ENCODE measurements at regions not wholly inside any gene's neighbourhood (a gene's known extent, or its start where the extent isn't known, plus 50 kb on each side); places are given as distances from the start of the nearest gene placed in this dataset.

GRCh38 chr1:79693441-79694114 is 687.0 kb upstream of the ADGRL4 start:
- Histone ChIP-seq H3K36me3 (no peaks in the 10 kb centered on the region), H3K9me3 (no peaks in the 10 kb centered on the region), H3K27me3 (no peaks in the 10 kb centered on the region), H3K27ac (replicated peaks in 1 of 4) (no peak overlapping the region), H3K4me3 (no peak overlapping the region), H3K4me1 (peaks cover 0 to 6% (median 2%) of the 10 kb centered on the region in 4 donors)
- intact Hi-C loops (cut with DNase I): no loop called here
- no peak for DNase-seq (ENCODE audit: extremely low spot score)
- 58% methylated on average over 2 of the region's 2 CpGs for WGBS
- no peak for TF ChIP-seq POLR2A (IDR thresholded peaks at IDR 0.05; ENCODE audit: low read depth)
- TF ChIP-seq POLR2AphosphoS5 (IDR thresholded peaks at IDR 0.05): no peak
- TF ChIP-seq EP300 (IDR thresholded peaks at IDR 0.05): no peak
- TF ChIP-seq CTCF (IDR thresholded peaks at IDR 0.05): no peak

GRCh38 chr1:79692519-79692918 is 686.0 kb upstream of the ADGRL4 start:
- intact Hi-C loops (cut with DNase I): no loop called here
- H3K36me3 ChIP-seq: no peaks in the 10 kb centered on the region
- H3K4me1 ChIP-seq: peaks cover 0 to 6% (median 2%) of the 10 kb centered on the region in 4 donors
- H3K27me3 ChIP-seq: no peaks in the 10 kb centered on the region
- no peak overlapping the region for H3K27ac ChIP-seq (replicated peaks in 1 of 4)
- H3K9me3 ChIP-seq: no peaks in the 10 kb centered on the region
- DNase-seq (ENCODE audit: extremely low spot score): no peak
- no peak for TF ChIP-seq POLR2AphosphoS5 (IDR thresholded peaks at IDR 0.05)
- no peak for TF ChIP-seq EP300 (IDR thresholded peaks at IDR 0.05)
- no peak for TF ChIP-seq POLR2A (IDR thresholded peaks at IDR 0.05; ENCODE audit: low read depth)
- no peak for TF ChIP-seq CTCF (IDR thresholded peaks at IDR 0.05)
- H3K4me3 ChIP-seq: no peak overlapping the region

- intact Hi-C loops (cut with DNase I): no loop called here
- H3K27ac ChIP-seq (replicated peaks in 1 of 4): no peak overlapping the region
- no peak for TF ChIP-seq POLR2AphosphoS5 (IDR thresholded peaks at IDR 0.05)
- TF ChIP-seq CTCF (IDR thresholded peaks at IDR 0.05): no peak
- TF ChIP-seq POLR2A (IDR thresholded peaks at IDR 0.05; ENCODE audit: low read depth): no peak
- no peak for TF ChIP-seq EP300 (IDR thresholded peaks at IDR 0.05)
- no peak overlapping the region for H3K4me3 ChIP-seq
- no peaks in the 10 kb centered on the region for H3K27me3 ChIP-seq
- 44% methylated on average over 2 of the region's 2 CpGs for WGBS
- no peaks in the 10 kb centered on the region for H3K9me3 ChIP-seq
- DNase-seq (ENCODE audit: extremely low spot score): no peak
- H3K4me1 ChIP-seq: peaks cover 0 to 6% (median 2%) of the 10 kb centered on the region in 4 donors
- no peaks in the 10 kb centered on the region for H3K36me3 ChIP-seq
Measured at GRCh38 chr1:79688932-79689331, 682.4 kb upstream of the ADGRL4 start.

GRCh38 chr1:79683420-79683819 is 676.9 kb upstream of the ADGRL4 start:
- TF ChIP-seq EP300 (IDR thresholded peaks at IDR 0.05) (no peak), POLR2A (IDR thresholded peaks at IDR 0.05; ENCODE audit: low read depth) (no peak), CTCF (IDR thresholded peaks at IDR 0.05) (no peak), POLR2AphosphoS5 (IDR thresholded peaks at IDR 0.05) (no peak)
- DNase-seq (ENCODE audit: extremely low spot score): no peak
- no peak overlapping the region for H3K4me3 ChIP-seq
- H3K27ac ChIP-seq (replicated peaks in 1 of 4): no peak overlapping the region
- no peaks in the 10 kb centered on the region for H3K27me3 ChIP-seq
- intact Hi-C loops (cut with DNase I): no loop called here
- no peaks in the 10 kb centered on the region for H3K9me3 ChIP-seq
- H3K4me1 ChIP-seq: no peaks in the 10 kb centered on the region
- no peaks in the 10 kb centered on the region for H3K36me3 ChIP-seq

GRCh38 chr1:79682478-79682877 is 675.9 kb upstream of the ADGRL4 start:
- TF ChIP-seq CTCF (IDR thresholded peaks at IDR 0.05) (no peak), POLR2AphosphoS5 (IDR thresholded peaks at IDR 0.05) (no peak), POLR2A (IDR thresholded peaks at IDR 0.05; ENCODE audit: low read depth) (no peak), EP300 (IDR thresholded peaks at IDR 0.05) (no peak)
- Histone ChIP-seq H3K36me3 (no peaks in the 10 kb centered on the region), H3K4me1 (no peaks in the 10 kb centered on the region), H3K4me3 (no peak overlapping the region), H3K27me3 (no peaks in the 10 kb centered on the region), H3K27ac (replicated peaks in 1 of 4) (no peak overlapping the region), H3K9me3 (no peaks in the 10 kb centered on the region)
- intact Hi-C loops (cut with DNase I): no loop called here
- no peak for DNase-seq (ENCODE audit: extremely low spot score)
- WGBS: 87% methylated on average over 1 of the region's 1 CpG
